ENCODE measurements at regions not wholly inside any gene's neighbourhood (a gene's known extent, or its start where the extent isn't known, plus 50 kb on each side); places are given as distances from the start of the nearest gene placed in this dataset.

DNA sequence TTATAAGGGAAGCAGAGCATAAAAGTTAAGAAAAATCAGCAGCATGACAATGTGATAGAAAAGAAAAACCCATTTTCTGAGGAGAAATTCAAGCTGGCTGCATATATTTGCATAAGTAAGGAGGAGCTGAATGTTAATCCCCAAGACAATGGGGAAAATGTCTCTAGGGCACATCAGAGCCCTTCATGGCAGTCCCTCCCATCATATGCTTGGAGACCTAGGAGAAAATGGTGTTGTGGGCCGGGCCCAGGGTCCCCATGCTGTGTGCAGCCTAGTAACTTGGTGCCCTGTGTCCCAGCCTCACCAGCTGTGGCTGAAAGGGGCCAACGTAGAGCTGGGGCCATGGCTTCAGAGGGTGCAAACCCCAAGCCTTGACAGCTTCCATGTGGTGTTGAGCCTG, 100.6 kb upstream of the PLPPR4 start:
- H3K36me3 ChIP-seq (ENCODE audit: control insufficient read depth, insufficient read depth, low read length) = no peaks in the 10 kb centered on the region
- FAIRE-seq = no peak
- no peak for TF ChIP-seq CTCF (IDR thresholded peaks at IDR 0.05; ENCODE audit: insufficient read depth, low read length, severe bottlenecking)

GRCh38 chr1:99170516-99170915, 93.8 kb upstream of the PLPPR4 start:
- Histone ChIP-seq H3K27me3 (ENCODE audit: control insufficient read depth, insufficient read depth, low read length) (no peaks in the 10 kb centered on the region), H3K4me3 (ENCODE audit: low read depth, low read length) (no peak overlapping the region), H3K36me3 (ENCODE audit: control insufficient read depth, insufficient read depth, low read length) (no peaks in the 10 kb centered on the region)
- no peak for TF ChIP-seq CTCF (IDR thresholded peaks at IDR 0.05; ENCODE audit: insufficient read depth, low read length, severe bottlenecking)
- FAIRE-seq (no peak), DNase-seq (ENCODE audit: low read depth) (peak; percentile 81)

More for the DNA sequence above, 100.6 kb upstream of the PLPPR4 start:
- no peak overlapping the region for H3K4me3 ChIP-seq (ENCODE audit: low read depth, low read length)
- no peak for DNase-seq (ENCODE audit: low read depth)
- no peaks in the 10 kb centered on the region for H3K27me3 ChIP-seq (ENCODE audit: control insufficient read depth, insufficient read depth, low read length)

DNA sequence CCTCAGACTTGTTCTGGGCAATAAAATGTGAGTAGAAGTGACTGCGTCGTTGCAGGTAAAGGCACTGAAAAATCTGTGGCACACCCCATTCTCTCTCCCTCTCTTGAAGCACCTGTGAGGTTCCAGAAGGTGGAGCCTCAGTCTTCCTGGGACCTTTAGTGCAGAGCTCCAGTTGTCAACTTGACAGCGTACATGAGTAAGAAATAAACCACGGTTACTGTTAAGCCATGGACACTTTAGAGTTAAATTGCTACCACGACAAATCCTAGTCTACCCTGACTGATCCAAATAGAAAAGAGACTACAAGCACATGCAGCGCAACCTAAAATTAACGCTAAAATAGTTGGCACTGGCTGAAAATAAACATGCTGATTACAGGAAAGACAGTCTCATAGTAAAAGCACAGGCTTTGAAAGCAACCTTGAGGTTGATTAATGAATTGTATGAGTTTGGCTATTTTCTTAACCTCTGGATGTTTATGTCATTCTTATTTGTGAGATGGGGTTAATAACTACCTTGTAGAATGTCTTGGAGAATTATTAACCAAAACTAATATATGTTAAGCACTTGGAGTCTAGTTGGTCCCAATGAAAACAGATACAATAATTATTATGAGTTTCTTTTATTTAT, 93.0 kb upstream of the PLPPR4 start:
- no peaks in the 10 kb centered on the region for H3K27me3 ChIP-seq (ENCODE audit: control insufficient read depth, insufficient read depth, low read length)
- H3K36me3 ChIP-seq (ENCODE audit: control insufficient read depth, insufficient read depth, low read length) = no peaks in the 10 kb centered on the region
- DNase-seq (ENCODE audit: low read depth) (no peak), FAIRE-seq (no peak)
- no peak for TF ChIP-seq CTCF (IDR thresholded peaks at IDR 0.05; ENCODE audit: insufficient read depth, low read length, severe bottlenecking)
- H3K4me3 ChIP-seq (ENCODE audit: low read depth, low read length) = no peak overlapping the region

GRCh38 chr1:99173282-99173681, 91.0 kb upstream of the PLPPR4 start:
- no peaks in the 10 kb centered on the region for H3K36me3 ChIP-seq (ENCODE audit: control insufficient read depth, insufficient read depth, low read length)
- H3K4me3 ChIP-seq (ENCODE audit: low read depth, low read length) = no peak overlapping the region
- no peak for DNase-seq (ENCODE audit: low read depth)
- H3K27me3 ChIP-seq (ENCODE audit: control insufficient read depth, insufficient read depth, low read length) = no peaks in the 10 kb centered on the region
- FAIRE-seq = no peak
- no peak for TF ChIP-seq CTCF (IDR thresholded peaks at IDR 0.05; ENCODE audit: insufficient read depth, low read length, severe bottlenecking)

DNA sequence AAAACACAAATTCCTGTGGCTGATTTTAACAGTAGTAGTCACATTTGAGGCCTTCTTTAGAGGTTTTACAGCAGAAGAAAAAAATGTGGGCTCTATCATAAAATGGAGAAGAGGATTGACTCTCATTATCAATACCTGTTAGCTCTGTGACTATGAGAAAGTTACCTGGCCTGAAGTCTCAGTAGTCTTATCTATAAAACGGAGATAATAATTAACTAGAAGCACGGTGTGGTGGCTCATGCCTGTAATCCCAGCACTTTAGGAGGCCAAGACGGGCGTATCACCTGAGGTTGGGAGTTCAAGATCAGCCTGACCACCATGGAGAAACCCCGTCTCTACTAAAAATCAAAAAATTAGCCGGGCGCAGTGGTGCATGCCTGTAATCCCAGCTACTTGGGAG, 90.4 kb upstream of the PLPPR4 start:
- Histone ChIP-seq H3K27me3 (ENCODE audit: control insufficient read depth, insufficient read depth, low read length) (no peaks in the 10 kb centered on the region), H3K36me3 (ENCODE audit: control insufficient read depth, insufficient read depth, low read length) (no peaks in the 10 kb centered on the region), H3K4me3 (ENCODE audit: low read depth, low read length) (no peak overlapping the region)
- TF ChIP-seq CTCF (IDR thresholded peaks at IDR 0.05; ENCODE audit: insufficient read depth, low read length, severe bottlenecking) = no peak
- no peak for FAIRE-seq
- DNase-seq (ENCODE audit: low read depth) = no peak

GRCh38 chr1:99176753-99177152, 87.5 kb upstream of the PLPPR4 start:
- Histone ChIP-seq H3K36me3 (ENCODE audit: control insufficient read depth, insufficient read depth, low read length) (no peaks in the 10 kb centered on the region), H3K4me3 (ENCODE audit: low read depth, low read length) (no peak overlapping the region), H3K27me3 (ENCODE audit: control insufficient read depth, insufficient read depth, low read length) (no peaks in the 10 kb centered on the region)
- no peak for TF ChIP-seq CTCF (IDR thresholded peaks at IDR 0.05; ENCODE audit: insufficient read depth, low read length, severe bottlenecking)
- no peak for FAIRE-seq
- DNase-seq (ENCODE audit: low read depth) = no peak

Data from bronchial epithelial cell (primary cell).